Hematopoietic multipotent progenitor cell treated with erythropoietin and hydrocortisone succinate and interleukin-3 and kit ligand, for 8 days (in vitro differentiated cells): ENCODE measurements at regions not wholly inside any gene's neighbourhood (a gene's known extent, or its start where the extent isn't known, plus 50 kb on each side); places are given as distances from the start of the nearest gene placed in this dataset.
A peak's percentile ranks its signal among the peaks of the same experiment; 100 is the strongest.
"Not testable (repeated sequence)": the region's sequence is repeated elsewhere in the genome, so short reads cannot be mapped to it uniquely, and the experiment has no call there.

Experiments
- DNase-seq: peaks from one replicate; pipeline ENCODE4 v3.0.0-alpha.2; 2015

GRCh38 chr5:163888366-163888765 lies 382.9 kb downstream of the MAT2B start:
- DNase-seq, result no peak

- no peak for DNase-seq
Measured at GRCh38 chr5:163889369-163889768, 383.9 kb downstream of the MAT2B start.

GRCh38 chr5:163890261-163890660 lies 384.8 kb downstream of the MAT2B start:
- DNase-seq, result no peak

GRCh38 chr5:163893281-163893680 lies 387.9 kb downstream of the MAT2B start:
- DNase-seq, result no peak

GRCh38 chr5:163894645-163895044 lies 389.2 kb downstream of the MAT2B start:
- no peak for DNase-seq

GRCh38 chr5:163898873-163899272 lies 393.5 kb downstream of the MAT2B start:
- no peak for DNase-seq

- DNase-seq, result not testable (repeated sequence)
Measured at GRCh38 chr5:163907783-163908182, 402.4 kb downstream of the MAT2B start.

- DNase-seq, result no peak
Measured at GRCh38 chr5:163908253-163908652, 402.8 kb downstream of the MAT2B start.

- DNase-seq, result no peak
Measured at GRCh38 chr5:163910226-163910625, 404.8 kb downstream of the MAT2B start.

GRCh38 chr5:163912046-163912445 lies 406.6 kb downstream of the MAT2B start:
- no peak for DNase-seq

GRCh38 chr5:163913548-163913947 lies 408.1 kb downstream of the MAT2B start:
- peak; percentile 43 for DNase-seq

GRCh38 chr5:163914910-163915309 lies 409.5 kb downstream of the MAT2B start:
- DNase-seq, result peak; percentile 93

GRCh38 chr5:163915481-163915961 lies 410.1 kb downstream of the MAT2B start:
- DNase-seq, result peak; percentile 51

- DNase-seq, result peak; percentile 50
Measured at GRCh38 chr5:163916376-163916775, 411.0 kb downstream of the MAT2B start.

- peak; percentile 7 for DNase-seq
Measured at GRCh38 chr5:163916861-163917260, 411.4 kb downstream of the MAT2B start.

- no peak for DNase-seq
Measured at GRCh38 chr5:163917747-163918146, 412.3 kb downstream of the MAT2B start.

GRCh38 chr5:163934990-163935389 lies 429.6 kb downstream of the MAT2B start:
- DNase-seq, result not testable (repeated sequence)

- DNase-seq, result no peak
Measured at GRCh38 chr5:163938595-163938994, 433.2 kb downstream of the MAT2B start.

GRCh38 chr5:163941079-163941478 lies 435.7 kb downstream of the MAT2B start:
- DNase-seq, result no peak

- no peak for DNase-seq
Measured at GRCh38 chr5:163943546-163943945, 438.1 kb downstream of the MAT2B start.

- no peak for DNase-seq
Measured at GRCh38 chr5:163944738-163945137, 439.3 kb downstream of the MAT2B start.

GRCh38 chr5:163947848-163948666 lies 442.6 kb downstream of the MAT2B start:
- DNase-seq, result no peak

- no peak for DNase-seq
Measured at GRCh38 chr5:163950248-163950647, 444.8 kb downstream of the MAT2B start.

GRCh38 chr5:163951069-163951468 lies 445.6 kb downstream of the MAT2B start:
- DNase-seq, result no peak

GRCh38 chr5:163953901-163954300 lies 448.5 kb downstream of the MAT2B start:
- no peak for DNase-seq
